ENCODE measurements at regions not wholly inside any gene's neighbourhood (a gene's known extent, or its start where the extent isn't known, plus 50 kb on each side); places are given as distances from the start of the nearest gene placed in this dataset.

GRCh38 chr4:3700736-3701135 lies 65.4 kb upstream of the ADRA2C start:
- no peak for DNase-seq (ENCODE audit: extremely low spot score)
- POLR2A ChIA-PET: no interaction called here
- CTCF ChIA-PET: no interaction called here
- no peak for TF ChIP-seq CTCF (IDR thresholded peaks at IDR 0.05; ENCODE audit: control extremely low read depth, extremely low read depth, low read depth, missing control alignments)

GRCh38 chr4:3700223-3700622 lies 66.0 kb upstream of the ADRA2C start:
- POLR2A ChIA-PET: no interaction called here
- DNase-seq (ENCODE audit: extremely low spot score): no peak
- TF ChIP-seq CTCF (IDR thresholded peaks at IDR 0.05; ENCODE audit: control extremely low read depth, extremely low read depth, low read depth, missing control alignments): no peak
- CTCF ChIA-PET: no interaction called here

- no peak for TF ChIP-seq CTCF (IDR thresholded peaks at IDR 0.05; ENCODE audit: control extremely low read depth, extremely low read depth, low read depth, missing control alignments)
- no peak for DNase-seq (ENCODE audit: extremely low spot score)
- POLR2A ChIA-PET: no interaction called here
- CTCF ChIA-PET: no interaction called here
Observed at GRCh38 chr4:3699678-3700077, 66.5 kb upstream of the ADRA2C start.

GRCh38 chr4:3699261-3699660 lies 66.9 kb upstream of the ADRA2C start:
- CTCF ChIA-PET: no interaction called here
- no peak for TF ChIP-seq CTCF (IDR thresholded peaks at IDR 0.05; ENCODE audit: control extremely low read depth, extremely low read depth, low read depth, missing control alignments)

GRCh38 chr4:3697033-3697432 lies 69.2 kb upstream of the ADRA2C start:
- CTCF ChIA-PET: no interaction called here
- POLR2A ChIA-PET: no interaction called here
- no peak for DNase-seq (ENCODE audit: extremely low spot score)
- no peak for TF ChIP-seq CTCF (IDR thresholded peaks at IDR 0.05; ENCODE audit: control extremely low read depth, extremely low read depth, low read depth, missing control alignments)

More at GRCh38 chr4:3699261-3699660, 66.9 kb upstream of the ADRA2C start:
- POLR2A ChIA-PET: no interaction called here
- no peak for DNase-seq (ENCODE audit: extremely low spot score)

- no peak for DNase-seq (ENCODE audit: extremely low spot score)
- POLR2A ChIA-PET: no interaction called here
- no peak for TF ChIP-seq CTCF (IDR thresholded peaks at IDR 0.05; ENCODE audit: control extremely low read depth, extremely low read depth, low read depth, missing control alignments)
- CTCF ChIA-PET: no interaction called here
Observed at GRCh38 chr4:3690551-3691152, 75.5 kb upstream of the ADRA2C start.
